GM18508 (cell line): ENCODE measurements at regions not wholly inside any gene's neighbourhood (a gene's known extent, or its start where the extent isn't known, plus 50 kb on each side); places are given as distances from the start of the nearest gene placed in this dataset.
"Not testable (repeated sequence)": the region's sequence is repeated elsewhere in the genome, so short reads cannot be mapped to it uniquely, and the experiment has no call there.

Experiments used
- ATAC-seq: cut with Tn5 transposase; IDR thresholded peaks from one replicate; pipeline ENCODE4 v1.9.1; 2021; ENCODE audit warnings: moderate number of reproducible peaks; ENCODE audit not compliant: insufficient read depth, unreplicated experiment

- no peak for ATAC-seq
Measured at GRCh38 chr6:169023161-169023874, 230.3 kb downstream of the THBS2 start.

- no peak for ATAC-seq
Measured at GRCh38 chr6:169022079-169022478, 231.6 kb downstream of the THBS2 start.

DNA sequence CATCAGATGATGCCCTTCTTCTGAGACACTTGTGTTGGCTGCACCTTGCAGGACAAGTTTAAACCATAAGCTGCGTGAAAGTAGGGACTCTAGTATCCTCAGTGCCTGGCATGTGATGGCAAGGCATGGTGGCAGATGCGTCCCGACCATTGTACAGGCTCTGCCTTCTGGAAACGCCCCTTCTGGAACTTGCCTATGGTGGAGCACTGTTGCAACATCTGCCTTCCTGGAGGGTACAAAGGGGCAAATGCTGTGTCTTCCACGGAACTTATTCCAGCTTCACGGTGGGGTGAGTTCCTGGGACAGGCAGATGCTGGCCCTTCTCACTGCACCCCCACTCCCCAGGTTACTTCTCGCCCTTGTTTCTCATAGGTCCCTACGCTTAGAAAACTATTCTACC, 232.8 kb downstream of the THBS2 start:
- no peak for ATAC-seq

- no peak for ATAC-seq
Measured at GRCh38 chr6:169019727-169020491, 233.7 kb downstream of the THBS2 start.

DNA sequence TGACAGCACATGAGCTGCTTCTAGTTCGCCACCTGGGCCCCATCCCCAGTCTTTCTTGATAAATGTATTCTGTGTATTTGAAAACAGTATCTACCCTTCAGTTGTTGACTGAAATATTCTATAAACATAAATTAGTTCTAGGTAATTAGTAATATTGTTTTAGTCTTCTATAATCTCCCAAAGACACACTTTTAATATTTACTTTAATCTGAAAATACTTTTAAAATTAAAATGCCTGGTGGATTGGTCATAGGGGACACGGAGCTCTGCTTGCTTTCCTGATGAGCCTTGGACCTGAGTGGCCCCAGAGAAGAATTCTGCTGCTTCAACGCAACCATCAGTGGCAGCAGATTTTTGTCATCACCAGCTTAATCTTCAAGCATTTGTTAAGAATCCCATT, 234.5 kb downstream of the THBS2 start:
- no peak for ATAC-seq

DNA sequence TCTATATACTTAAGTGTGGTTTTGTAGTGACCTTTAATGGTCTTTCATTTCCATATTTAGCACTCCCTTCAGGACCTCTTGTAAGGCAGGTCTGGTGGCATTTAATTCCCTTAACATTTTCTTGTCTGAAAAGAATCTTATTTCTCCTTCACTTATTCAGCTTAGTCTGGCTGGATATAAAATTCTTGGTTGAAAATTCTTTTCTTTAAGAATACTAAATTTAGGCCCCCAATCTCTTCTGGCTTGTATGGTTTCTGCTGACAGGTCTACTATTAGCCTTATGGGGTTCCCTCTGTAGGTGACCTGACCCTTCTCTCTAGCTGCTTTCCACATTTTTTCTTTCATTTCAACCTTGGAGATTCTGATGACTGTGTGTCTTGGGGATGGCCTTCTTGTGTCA, 236.9 kb downstream of the THBS2 start:
- ATAC-seq = no peak

GRCh38 chr6:169014211-169015197, 239.1 kb downstream of the THBS2 start:
- no peak for ATAC-seq

DNA sequence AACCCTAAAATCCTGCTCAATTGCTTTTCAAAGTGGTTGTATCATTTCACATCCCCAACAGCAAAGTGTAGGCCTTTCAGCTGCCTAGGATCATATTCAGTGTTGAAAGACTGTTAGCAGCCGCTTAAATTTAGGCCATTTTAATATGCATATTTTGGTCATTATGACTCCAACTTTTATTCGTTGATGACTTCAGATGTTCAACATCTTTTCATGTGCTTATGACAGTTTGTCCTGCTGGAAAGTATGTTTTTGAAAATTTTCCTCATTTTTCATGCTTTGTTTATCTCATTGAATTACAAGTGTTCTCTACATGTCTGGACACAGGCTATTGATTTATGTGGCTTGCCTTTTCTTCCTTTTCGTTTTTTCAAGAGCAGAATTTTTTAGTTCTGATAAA, 244.0 kb downstream of the THBS2 start:
- no peak for ATAC-seq

- no peak for ATAC-seq
Measured at GRCh38 chr6:169008641-169009257, 244.9 kb downstream of the THBS2 start.

- no peak for ATAC-seq
Measured at GRCh38 chr6:169005166-169005565, 248.5 kb downstream of the THBS2 start.

GRCh38 chr6:169000022-169000421, 253.6 kb downstream of the THBS2 start:
- no peak for ATAC-seq

GRCh38 chr6:168999392-168999791, 254.3 kb downstream of the THBS2 start:
- no peak for ATAC-seq

GRCh38 chr6:168996356-168996625, 257.4 kb downstream of the THBS2 start:
- ATAC-seq = no peak

- ATAC-seq = no peak
Measured at GRCh38 chr6:168995526-168996355, 257.9 kb downstream of the THBS2 start.

DNA sequence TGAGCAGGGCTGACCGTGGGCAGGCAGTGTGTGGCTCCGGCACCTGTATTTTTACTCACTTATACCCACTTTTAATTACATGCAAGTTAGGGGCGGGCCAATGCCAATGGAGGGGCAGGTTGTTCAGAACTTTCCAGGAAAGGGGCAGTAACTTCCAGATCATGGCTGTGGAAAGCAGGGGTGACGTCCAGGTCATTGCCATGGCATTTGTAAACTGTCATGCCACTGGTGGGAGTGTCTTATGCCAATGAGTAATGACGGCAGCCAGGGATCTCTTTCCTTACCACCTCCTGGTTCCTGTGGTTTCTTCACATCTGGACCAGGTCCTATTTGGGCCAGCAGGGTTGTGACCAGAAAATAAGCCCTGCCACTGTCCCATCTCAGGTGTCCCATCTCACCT, 258.7 kb downstream of the THBS2 start:
- no peak for ATAC-seq

DNA sequence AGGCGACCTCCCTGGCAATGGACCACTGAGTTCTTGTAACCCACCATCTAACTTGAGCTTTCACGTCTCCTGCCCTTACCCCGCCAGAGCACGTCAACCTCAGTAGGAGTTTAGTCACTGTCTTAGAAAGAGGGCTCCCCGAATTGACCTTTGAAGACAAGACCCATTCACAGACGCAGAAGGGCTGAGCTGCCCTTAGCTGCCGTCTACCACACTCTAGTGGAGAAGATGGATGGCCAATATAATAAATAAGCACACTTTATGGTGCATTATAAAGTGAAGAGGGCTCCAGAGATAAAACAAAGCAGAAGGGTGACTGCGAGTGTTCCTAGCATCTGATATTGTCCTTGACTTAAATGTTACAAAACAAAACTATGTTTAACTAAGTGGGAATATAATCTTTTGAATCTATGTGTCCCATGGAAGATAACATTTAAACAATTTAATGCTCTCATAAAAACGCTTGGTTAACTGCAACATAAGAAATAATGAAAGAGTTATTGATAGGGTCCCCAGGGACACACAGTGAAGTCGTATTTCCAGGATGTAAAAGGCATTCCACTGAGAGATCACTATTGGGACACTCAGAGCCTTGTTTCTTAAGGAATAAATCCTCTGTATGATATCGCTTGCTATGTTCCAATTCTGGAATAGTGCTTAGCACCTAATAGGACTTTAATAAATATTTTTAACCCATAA, 261.1 kb downstream of the THBS2 start:
- no peak for ATAC-seq

- ATAC-seq = not testable (repeated sequence)
Measured at GRCh38 chr6:168991695-168992094, 262.0 kb downstream of the THBS2 start.

DNA sequence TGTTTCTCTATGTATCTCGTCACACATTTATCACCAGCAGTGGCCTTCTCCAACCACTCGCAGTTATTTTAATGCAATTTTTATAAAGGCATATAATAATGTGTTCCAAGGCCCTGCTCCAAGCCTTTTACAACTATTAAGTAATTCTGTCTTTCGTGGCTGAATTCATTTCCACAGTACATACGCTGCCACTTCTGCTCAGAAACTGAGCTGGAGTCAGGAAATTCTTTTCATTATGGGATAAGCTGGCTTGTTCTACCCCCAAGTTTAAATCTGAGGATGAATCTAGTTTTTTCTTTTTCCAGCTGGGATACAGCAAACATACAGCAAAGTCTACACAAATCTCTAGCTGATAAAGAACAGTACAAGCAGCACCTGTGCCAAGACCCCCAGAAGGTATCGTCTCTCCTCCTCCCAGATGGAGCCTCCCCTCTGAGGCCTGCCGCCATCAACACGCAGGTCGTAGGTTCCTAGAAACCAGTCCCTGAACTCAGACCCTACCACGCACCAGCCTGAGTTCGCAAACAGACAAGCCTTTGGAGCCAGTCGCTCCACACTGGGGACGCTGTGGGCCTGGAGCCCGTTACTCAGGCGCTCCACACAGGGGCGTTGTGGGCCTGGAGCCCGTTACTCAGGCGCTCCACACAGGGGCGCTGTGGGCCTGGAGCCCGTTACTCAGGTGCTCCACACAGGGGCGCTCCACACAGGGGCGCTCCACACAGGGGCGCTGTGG, 263.5 kb downstream of the THBS2 start:
- no peak for ATAC-seq
